NB4 (cell line): ENCODE measurements at regions not wholly inside any gene's neighbourhood (a gene's known extent, or its start where the extent isn't known, plus 50 kb on each side); places are given as distances from the start of the nearest gene placed in this dataset.

Experiments
- CTCF ChIP-seq: IDR thresholded peaks from one replicate; pipeline ENCODE4 v1.5.1; 2012; ENCODE audit warnings: low read depth, low read length
- MYC ChIP-seq: IDR thresholded peaks from 2 replicates; pipeline ENCODE4 v1.6.1; 2011; ENCODE audit warnings: low read depth, low read length
- POLR2A ChIP-seq: IDR thresholded peaks from 2 replicates; pipeline ENCODE4 v1.6.1; 2011; ENCODE audit warnings: mild to moderate bottlenecking; ENCODE audit not compliant: insufficient read length; ENCODE audit errors: extremely low read depth
- TF ChIP-seq, protein P1 (sequence below): IDR thresholded peaks from 2 replicates; pipeline ENCODE4 v1.6.1; 2011; ENCODE audit warnings: low read depth, low read length

DNA sequence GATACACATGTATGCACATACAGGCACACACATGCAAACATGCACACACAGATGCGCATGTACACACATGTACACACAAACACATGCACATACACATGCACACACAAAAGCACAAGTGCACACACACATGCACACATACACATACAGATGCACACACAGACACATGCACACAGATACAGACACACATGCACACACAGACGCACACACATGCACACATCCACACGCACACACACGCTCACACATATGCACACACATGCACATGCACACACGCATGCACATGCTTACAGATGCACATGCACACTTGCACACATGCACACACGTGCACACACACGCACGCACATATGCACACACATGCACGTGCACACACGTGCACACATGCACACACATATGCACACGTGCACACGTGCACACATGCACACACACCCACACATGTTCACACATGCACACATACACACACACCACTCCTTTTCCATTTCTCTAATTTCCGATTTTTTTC is 283.8 kb upstream of the FRG2C start:
- no peak for TF ChIP-seq CTCF
- no peak for TF ChIP-seq POLR2A
- TF ChIP-seq, protein P1, sequence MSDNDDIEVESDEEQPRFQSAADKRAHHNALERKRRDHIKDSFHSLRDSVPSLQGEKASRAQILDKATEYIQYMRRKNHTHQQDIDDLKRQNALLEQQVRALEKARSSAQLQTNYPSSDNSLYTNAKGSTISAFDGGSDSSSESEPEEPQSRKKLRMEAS: no peak
- no peak for TF ChIP-seq MYC
